ENCODE measurements at regions not wholly inside any gene's neighbourhood (a gene's known extent, or its start where the extent isn't known, plus 50 kb on each side); places are given as distances from the start of the nearest gene placed in this dataset.

- TF ChIP-seq CTCF (IDR thresholded peaks at IDR 0.05) (no peak), POLR2A (IDR thresholded peaks at IDR 0.05) (no peak)
Measured at GRCh38 chr2:196251132-196251531, 79.8 kb upstream of the STK17B start.

All from ovary (tissue), 3 donors.